ENCODE measurements at regions not wholly inside any gene's neighbourhood (a gene's known extent, or its start where the extent isn't known, plus 50 kb on each side); places are given as distances from the start of the nearest gene placed in this dataset.

- DNase-seq = no peak
Observed at GRCh38 chr9:26735160-26735559, 157.4 kb downstream of the CAAP1 start.

- no peak for DNase-seq
Observed at GRCh38 chr9:26729187-26729586, 163.4 kb downstream of the CAAP1 start.

- no peak for DNase-seq
Observed at GRCh38 chr9:26727471-26727870, 165.1 kb downstream of the CAAP1 start.

GRCh38 chr9:26725573-26725972 is 167.0 kb downstream of the CAAP1 start:
- DNase-seq = no peak

- no peak for DNase-seq
Observed at GRCh38 chr9:26723486-26723885, 169.1 kb downstream of the CAAP1 start.

GRCh38 chr9:26722755-26723154 is 169.8 kb downstream of the CAAP1 start:
- no peak for DNase-seq

- no peak for DNase-seq
Observed at GRCh38 chr9:26710008-26710407, 182.6 kb downstream of the CAAP1 start.

GRCh38 chr9:26706223-26706622 is 186.4 kb downstream of the CAAP1 start:
- DNase-seq = no peak

- no peak for DNase-seq
Observed at GRCh38 chr9:26695298-26695622, 197.3 kb downstream of the CAAP1 start.

- no peak for DNase-seq
Observed at GRCh38 chr9:26694381-26695297, 198.0 kb downstream of the CAAP1 start.

GRCh38 chr9:26689041-26689440 is 203.6 kb downstream of the CAAP1 start:
- DNase-seq = no peak

- DNase-seq = no peak
Observed at GRCh38 chr9:26687421-26687820, 205.2 kb downstream of the CAAP1 start.

- DNase-seq = no peak
Observed at GRCh38 chr9:26685818-26686217, 206.8 kb downstream of the CAAP1 start.

GRCh38 chr9:26684029-26684428 is 208.6 kb downstream of the CAAP1 start:
- no peak for DNase-seq

GRCh38 chr9:26682796-26683496 is 209.7 kb downstream of the CAAP1 start:
- no peak for DNase-seq

GRCh38 chr9:26682041-26682440 is 210.6 kb downstream of the CAAP1 start:
- no peak for DNase-seq

GRCh38 chr9:26677965-26678706 is 214.5 kb downstream of the CAAP1 start:
- no peak for DNase-seq

- no peak for DNase-seq
Observed at GRCh38 chr9:26675035-26675434, 217.6 kb downstream of the CAAP1 start.

GRCh38 chr9:26673261-26673660 is 219.3 kb downstream of the CAAP1 start:
- no peak for DNase-seq

GRCh38 chr9:26669701-26670670 is 222.6 kb downstream of the CAAP1 start:
- DNase-seq = no peak

- DNase-seq = no peak
Observed at GRCh38 chr9:26667882-26668281, 224.7 kb downstream of the CAAP1 start.

- no peak for DNase-seq
Observed at GRCh38 chr9:26665666-26666065, 226.9 kb downstream of the CAAP1 start.

All from SHP77 treated with DMSO at 0.1 percent for 48 hours (cell line).